Fibroblast of skin of back (primary cell): ENCODE measurements at regions not wholly inside any gene's neighbourhood (a gene's known extent, or its start where the extent isn't known, plus 50 kb on each side); places are given as distances from the start of the nearest gene placed in this dataset.
"Not testable (repeated sequence)": the region's sequence is repeated elsewhere in the genome, so short reads cannot be mapped to it uniquely, and the experiment has no call there.

ENCODE experiments used
- DNase-seq: peaks from one replicate; pipeline ENCODE4 v3.0.0-alpha.2; 2013

GRCh38 chr7:10325395-10325794 lies 648.3 kb upstream of the PHF14 start:
- peak; percentile 14 for DNase-seq

- no peak for DNase-seq
Measured at GRCh38 chr7:10343108-10343507, 630.6 kb upstream of the PHF14 start.

DNA sequence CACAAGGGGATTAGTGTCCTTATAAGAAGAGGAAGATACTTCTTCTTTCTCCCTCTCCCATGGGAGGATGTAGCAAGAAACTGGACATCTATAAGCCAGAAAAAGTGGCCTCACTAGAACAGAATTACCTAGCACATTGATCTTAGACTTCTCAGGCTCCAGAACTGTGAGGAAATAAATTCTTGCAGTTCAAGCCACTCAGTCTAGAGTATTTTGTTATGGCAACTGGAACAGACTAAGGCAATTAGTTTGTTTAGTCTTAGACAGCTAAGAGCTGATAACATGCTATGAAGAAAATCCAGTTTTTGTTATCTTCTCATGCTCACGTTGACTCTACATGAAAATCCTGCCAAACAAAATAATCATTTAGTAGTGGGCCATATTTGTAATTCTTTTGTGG lies 627.6 kb upstream of the PHF14 start:
- peak; percentile 1 for DNase-seq

- no peak for DNase-seq
Measured at GRCh38 chr7:10355816-10356215, 617.9 kb upstream of the PHF14 start.

- no peak for DNase-seq
Measured at GRCh38 chr7:10360050-10360449, 613.6 kb upstream of the PHF14 start.

DNA sequence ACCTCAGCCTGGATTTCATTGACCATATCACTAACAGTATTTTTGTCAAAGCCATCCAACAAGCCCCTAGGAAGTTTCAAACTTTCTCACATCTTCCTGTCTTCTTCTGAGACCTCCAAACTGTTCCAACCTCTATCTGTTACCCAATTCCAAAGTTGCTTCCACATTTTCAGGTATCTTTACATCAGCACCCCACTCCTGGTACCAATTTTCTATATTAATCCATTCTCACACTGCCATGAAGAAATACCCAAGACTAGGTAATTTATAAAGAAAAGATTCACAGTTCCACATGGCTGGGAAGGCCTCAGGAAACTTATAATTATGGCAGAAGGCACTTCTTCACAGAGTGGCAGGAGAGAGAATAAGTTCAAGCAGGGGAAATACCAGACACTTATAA lies 571.9 kb upstream of the PHF14 start:
- DNase-seq: no peak

DNA sequence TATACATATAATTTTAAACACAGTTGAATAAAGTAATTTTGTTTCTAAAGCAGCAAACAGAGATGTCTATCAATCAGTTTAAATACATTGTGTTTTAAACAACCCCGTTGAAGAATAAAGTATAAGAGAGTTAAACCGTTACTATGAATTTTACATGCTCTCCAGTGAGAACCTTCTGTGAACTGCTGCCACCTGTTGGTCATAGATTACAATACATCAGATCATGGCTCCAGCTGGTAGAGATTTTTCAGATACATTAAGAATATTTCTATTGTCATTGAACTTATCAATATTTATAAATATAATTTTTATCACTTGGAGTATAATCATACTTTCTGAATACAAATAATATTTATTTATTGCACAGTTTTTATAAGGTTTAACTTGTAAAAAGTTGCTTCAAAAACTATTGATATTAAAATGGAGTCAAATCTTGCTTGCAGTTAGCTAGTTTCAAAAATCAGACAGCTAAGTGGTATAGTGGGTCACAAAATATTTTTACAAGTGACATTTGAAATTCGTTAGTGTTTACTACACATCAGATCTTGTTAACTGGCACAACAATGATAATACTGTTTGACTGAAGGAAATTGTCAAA lies 561.2 kb upstream of the PHF14 start:
- peak; percentile 42 for DNase-seq

DNA sequence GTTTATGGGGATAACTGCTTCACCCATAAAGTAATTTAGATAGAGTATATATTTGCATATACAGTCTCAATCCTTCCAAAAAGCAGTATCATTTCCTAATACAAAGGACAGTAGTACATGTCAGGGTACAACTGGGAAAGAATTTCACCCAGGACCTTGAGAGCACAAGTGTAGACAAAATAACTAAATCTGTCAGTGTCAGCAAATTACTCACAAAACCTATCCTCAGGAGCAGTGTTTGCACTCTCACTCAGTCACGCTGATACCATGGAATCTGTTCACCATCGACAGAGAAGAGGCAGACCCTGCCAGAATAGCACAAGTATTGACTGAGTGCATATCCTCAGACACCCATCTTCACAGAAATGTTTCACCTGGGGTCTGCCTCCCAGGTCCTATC lies 554.7 kb upstream of the PHF14 start:
- DNase-seq: no peak

GRCh38 chr7:10429031-10429430 lies 544.6 kb upstream of the PHF14 start:
- DNase-seq: peak; percentile 20

GRCh38 chr7:10429511-10429910 lies 544.2 kb upstream of the PHF14 start:
- no peak for DNase-seq

DNA sequence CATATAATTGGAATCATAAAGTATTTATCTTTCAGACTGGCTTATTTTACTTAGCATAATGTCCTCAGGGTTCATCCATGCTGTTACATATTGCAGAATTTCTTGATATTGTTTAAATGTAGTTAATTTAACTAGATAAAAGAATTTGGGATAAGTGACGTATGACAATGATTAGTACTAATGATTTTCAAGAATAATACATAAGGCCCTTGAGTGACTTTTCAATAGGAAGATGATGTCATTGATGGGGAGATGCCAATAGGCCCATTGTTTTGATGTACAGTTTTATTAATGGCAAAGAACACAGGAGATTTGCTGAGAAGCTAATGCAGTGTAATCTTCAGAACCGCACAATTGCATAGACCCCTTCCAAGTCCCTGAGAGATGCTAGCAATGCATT lies 537.4 kb upstream of the PHF14 start:
- DNase-seq: no peak

GRCh38 chr7:10439027-10439426 lies 534.6 kb upstream of the PHF14 start:
- no peak for DNase-seq

DNA sequence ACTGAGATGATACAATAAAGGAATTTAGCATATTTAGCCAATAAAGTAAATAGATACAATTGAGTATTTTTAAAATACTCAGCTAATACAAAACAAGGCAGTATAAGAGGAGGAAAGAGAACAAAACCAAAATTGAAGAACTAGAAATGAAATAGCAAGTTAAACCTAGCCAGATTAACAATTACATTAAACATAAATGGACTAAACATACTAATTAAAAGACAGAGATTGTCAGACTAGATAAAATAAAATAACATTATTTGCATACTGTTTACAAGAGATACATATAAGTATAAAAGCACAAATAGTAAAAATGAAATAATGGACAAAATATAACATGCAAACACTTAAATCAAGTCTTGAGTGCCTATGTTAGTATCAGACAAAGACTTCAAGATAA lies 517.7 kb upstream of the PHF14 start:
- DNase-seq: no peak

DNA sequence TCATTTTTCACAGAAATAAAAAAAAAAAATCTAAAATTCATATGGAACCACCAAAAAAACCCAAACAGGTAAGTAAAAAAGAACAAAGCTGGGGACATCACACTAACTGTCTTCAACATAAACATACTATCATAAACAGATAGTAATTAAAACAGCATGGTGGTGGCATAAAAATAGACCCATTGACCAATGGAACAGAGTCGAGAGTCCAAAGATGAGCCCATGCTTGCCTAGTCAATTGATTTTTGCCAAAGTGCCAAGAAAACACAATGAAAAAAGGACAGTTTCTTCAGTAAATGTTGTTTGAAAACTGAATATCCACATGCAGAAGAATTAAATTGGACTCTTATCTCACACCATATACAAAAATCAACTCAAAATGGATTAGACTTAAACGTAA lies 513.2 kb upstream of the PHF14 start:
- DNase-seq: no peak

DNA sequence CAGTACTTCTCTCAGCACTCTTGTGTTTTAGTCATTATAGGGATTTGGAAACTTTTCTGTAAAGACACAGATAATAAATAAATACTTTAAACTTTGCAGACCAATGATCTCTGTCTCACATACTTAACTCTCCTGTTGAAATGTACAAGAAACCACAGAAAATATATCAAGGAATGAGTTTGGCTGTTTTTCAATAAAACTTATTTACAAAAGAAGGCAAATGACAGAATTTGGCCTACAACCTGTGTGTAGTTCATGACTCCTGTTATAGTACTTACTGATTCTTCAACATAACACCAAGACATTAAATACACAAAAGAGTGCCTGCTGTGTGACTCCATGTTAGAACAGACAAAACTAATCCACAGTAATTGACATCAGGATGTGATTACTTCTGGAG lies 510.0 kb upstream of the PHF14 start:
- DNase-seq: no peak

DNA sequence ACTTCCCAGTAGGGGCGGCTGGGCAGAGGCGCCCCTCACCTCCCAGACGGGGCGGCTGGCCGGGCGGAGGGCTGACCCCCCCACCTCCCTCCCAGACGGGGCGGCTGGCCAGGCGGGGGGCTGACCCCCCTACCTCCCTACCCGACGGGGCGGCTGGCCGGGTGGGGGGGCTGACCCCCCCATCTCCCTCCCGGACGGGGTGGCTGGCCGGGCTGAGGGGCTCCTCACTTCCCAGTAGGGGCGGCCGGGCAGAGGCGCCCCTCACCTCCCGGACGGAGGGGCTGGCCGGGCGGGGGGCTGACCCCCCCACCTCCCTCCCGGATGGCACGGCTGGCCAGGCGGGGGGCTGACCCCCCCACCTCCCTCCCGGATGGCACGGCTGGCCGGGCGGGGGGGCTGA lies 508.1 kb upstream of the PHF14 start:
- not testable (repeated sequence) for DNase-seq

DNA sequence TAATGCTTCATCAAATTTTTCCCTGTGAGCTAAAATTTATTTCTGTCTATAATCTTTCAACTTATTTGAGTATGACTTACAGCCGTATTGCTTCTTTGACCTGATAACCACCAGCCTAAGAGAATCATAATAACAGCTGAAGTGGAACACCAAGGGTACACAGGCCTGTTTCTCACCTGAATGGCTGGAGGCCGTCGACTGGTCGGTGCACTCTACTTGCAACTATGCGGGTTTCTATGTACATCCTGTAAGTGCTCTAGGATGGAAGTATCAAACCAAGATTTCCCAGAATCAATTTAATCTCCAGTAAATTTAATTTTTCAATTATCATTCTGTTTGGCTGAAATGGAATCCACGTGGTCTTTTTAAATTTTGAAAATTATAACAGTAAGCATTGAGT lies 504.8 kb upstream of the PHF14 start:
- DNase-seq: no peak

DNA sequence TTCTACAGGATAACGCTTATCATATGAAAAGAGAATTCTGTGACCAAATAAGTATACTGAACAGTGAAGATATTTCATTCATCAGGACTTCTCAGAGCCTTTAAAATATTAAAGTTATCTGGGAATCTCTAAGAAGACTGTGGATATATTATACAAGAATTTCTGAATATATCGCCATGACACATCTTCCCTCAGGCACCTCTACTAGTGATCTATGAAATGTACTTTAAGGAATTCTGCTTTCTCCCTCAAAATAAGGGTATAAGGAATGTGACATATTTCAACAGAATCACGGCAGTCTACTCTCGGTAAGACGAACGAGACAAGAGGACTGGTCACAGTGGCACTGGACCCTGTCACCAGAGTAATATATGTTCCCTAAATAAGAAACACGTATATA lies 504.2 kb upstream of the PHF14 start:
- DNase-seq: no peak

DNA sequence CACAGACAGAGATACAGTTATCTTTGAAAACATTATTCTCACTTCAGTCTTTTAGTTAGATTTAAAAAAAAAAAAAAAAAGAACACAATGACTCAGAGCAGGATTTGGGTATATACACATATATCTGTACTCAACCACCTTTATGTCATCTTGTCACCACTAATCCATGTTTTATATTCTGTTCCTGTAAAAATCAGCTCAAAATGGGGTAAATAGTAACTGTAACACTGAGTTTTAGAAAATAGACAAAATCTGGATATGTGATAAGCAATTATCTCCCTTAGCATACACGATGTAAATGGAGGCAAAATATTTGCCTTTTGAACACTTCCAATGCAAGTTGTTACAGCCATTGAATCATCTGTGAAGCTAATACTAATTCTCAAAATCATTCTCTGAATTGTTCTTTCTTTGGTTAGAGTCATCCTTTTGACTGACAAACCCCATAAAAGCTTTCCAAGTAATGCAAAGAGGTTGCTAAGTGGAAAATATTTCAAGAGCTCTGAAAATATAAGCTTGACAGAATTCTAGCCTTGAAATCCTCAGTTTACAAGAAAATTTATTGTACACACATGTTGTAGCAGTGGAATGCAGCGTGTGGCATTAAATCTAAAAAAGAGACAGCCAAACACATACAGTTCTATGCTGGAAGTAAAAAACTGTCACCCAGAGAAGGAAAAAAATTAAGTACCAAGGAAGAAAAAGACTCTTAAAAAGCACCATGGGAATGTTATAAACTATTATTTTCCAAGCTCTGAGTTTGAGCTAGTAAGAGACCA lies 502.2 kb upstream of the PHF14 start:
- no peak for DNase-seq

DNA sequence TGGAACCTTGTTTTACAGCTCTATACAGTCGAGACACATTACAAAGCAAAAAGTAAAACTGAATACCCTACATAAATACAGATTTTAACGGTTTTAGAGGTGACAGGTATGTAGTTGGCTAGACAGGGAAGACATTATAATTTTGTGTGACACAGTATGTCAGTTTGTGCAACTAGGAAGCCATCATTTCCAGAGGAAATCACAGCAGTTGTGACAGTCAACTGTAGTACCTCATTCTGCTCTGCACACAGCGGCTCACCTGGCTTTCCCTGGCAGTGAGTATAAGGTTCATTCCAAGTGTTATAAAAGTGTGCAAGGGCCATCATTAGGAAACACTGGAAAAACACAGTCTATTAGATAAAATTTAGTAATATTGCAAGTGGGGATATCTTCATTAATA lies 501.6 kb upstream of the PHF14 start:
- DNase-seq: no peak

DNA sequence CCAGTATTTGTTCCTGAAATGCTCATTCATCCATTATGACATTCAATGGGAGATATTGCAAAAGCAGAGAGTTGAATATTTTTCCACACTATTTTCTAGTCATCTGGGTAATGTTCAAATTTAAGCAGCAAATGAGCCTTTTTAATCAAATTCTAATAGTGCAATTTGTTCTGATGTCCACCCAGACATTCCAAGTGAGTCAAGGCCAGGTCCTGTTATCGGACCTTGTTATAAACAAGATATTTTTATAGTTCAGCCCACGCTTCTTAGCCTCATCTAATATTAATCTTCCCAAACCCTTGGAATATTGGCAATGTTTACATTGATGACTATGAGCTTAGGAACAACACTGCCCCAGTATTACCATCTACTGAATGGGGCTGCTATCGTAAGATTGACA lies 500.1 kb upstream of the PHF14 start:
- no peak for DNase-seq

DNA sequence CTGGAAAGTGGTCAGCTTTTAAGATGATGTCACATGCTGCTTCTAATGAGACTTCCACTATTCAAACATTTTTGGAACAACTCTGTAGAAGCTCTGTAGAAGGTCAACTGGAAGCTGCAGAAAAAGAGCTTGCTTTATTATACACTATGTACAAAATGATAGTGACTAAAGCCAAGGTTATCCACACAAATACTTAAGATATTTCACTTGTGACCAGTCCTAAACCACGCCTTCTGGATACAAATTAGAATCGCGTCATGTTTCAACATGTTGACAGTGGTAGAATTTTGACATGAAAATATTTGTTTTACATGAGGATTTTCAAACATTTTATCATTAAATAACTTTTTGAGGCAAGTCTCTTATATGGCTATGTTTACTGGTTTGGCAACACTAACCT lies 499.6 kb upstream of the PHF14 start:
- DNase-seq: no peak

GRCh38 chr7:10475940-10476641 lies 497.6 kb upstream of the PHF14 start:
- no peak for DNase-seq

- no peak for DNase-seq
Measured at GRCh38 chr7:10476642-10477041, 497.0 kb upstream of the PHF14 start.
